Adrenal gland (tissue), 9 donors: ENCODE measurements at regions not wholly inside any gene's neighbourhood (a gene's known extent, or its start where the extent isn't known, plus 50 kb on each side); places are given as distances from the start of the nearest gene placed in this dataset.

Experiments
- DNase-seq, 7 donors: peaks; one replicate each; pipeline ENCODE4 v3.0.0-alpha.2; 2019 to 2020
- H3K27ac ChIP-seq, 5 donors: fragments of 200-600 bp; sonication (generic) in 4 of 5; 1 replicate in 3 of 5; 2 replicates in 2 of 5; pipeline versions ENCODE4 v1.5.1 to v1.8.0; 2016 to 2020; ENCODE audit warnings: mild to moderate bottlenecking in 1 of 5
- H3K27me3 ChIP-seq: fragments of 200-600 bp; 2 replicates; pipeline ENCODE4 v1.8.0; 2021
- H3K36me3 ChIP-seq, 2 donors: fragments of 200-600 bp; replicated peaks in 1 of 2; 1 replicate in 1 of 2; 2 replicates in 1 of 2; pipeline versions ENCODE4 v1.5.1 to v1.8.0; 2018 to 2022
- H3K4me1 ChIP-seq, 2 donors: fragments of 200-600 bp; replicated peaks in 1 of 2; 1 replicate in 1 of 2; 2 replicates in 1 of 2; pipeline versions ENCODE4 v1.5.1 to v1.8.0; 2018 to 2021
- H3K4me3 ChIP-seq, 4 donors: fragments of 200-600 bp; sonication (generic) in 3 of 4; one replicate each; pipeline ENCODE4 v1.5.1; 2016 to 2018
- H3K9me3 ChIP-seq, 3 donors: fragments of 200-600 bp; sonication (generic) in 1 of 3; replicated peaks in 1 of 3; 1 replicate in 2 of 3; 2 replicates in 1 of 3; pipeline versions ENCODE4 v1.5.1 to v1.8.0; 2016 to 2021
- CTCF ChIP-seq, 6 experiments: fragments of 450-650 bp in 4 of 6; fragments of 200-600 bp in 2 of 6; sonication (generic) in 1 of 6; IDR thresholded peaks; 1 replicate in 5 of 6; 2 replicates in 1 of 6; pipeline versions ENCODE4 v1.5.1 to v1.8.0; 2016 to 2021; ENCODE audit warnings: antibody characterized with exemption in 6 of 6, mild to moderate bottlenecking in 2 of 6, moderate library complexity in 1 of 6
- POLR2A ChIP-seq, 2 donors: fragments of 450-650 bp; IDR thresholded peaks; one replicate each; pipeline ENCODE4 v1.6.1; 2017; ENCODE audit warnings: antibody characterized with exemption in 2 of 2, mild to moderate bottlenecking in 2 of 2, moderate library complexity in 1 of 2
- WGBS, 4 donors: extraction: QIAGEN DNeasy Blood & Tissue Kit in 2 of 4; methylation state at CpG; one replicate each; pipeline versions ENCODE4 v1.1.5 to v1.1.7; 2013 to 2017; 5-methylcytosine and 5-hydroxymethylcytosine counted together
- intact Hi-C, 2 donors: fragments of 100-400 bp; cut with DNase I; formaldehyde crosslinking; loops; one replicate each; pipeline versions ENCODE4 v1.14.1 to v1.15.0; 2022 to 2023
- donor health status: healthy with polysubstance abuse.
- donor health status: Bipolar disorder and iron deficiency.
- donor health status: DM: yes; HTN: yes; CAD: no.
- donor health status: DM: no; HTN: no; CAD: no.
- donor health status: DM: no; HTN: no; CAD: no.

- no peaks in the 10 kb centered on the region for H3K36me3 ChIP-seq
- H3K27ac ChIP-seq = no peak overlapping the region
- no peaks in the 10 kb centered on the region for H3K9me3 ChIP-seq
- 78 to 91% (median 87%) methylated on average over 4 of the region's 4 CpGs for WGBS, 4 donors
- DNase-seq = no peak
- no peaks in the 10 kb centered on the region for H3K4me1 ChIP-seq
- no peak overlapping the region for H3K4me3 ChIP-seq
- TF ChIP-seq POLR2A (IDR thresholded peaks at IDR 0.05) = no peak
- no peak for TF ChIP-seq CTCF (IDR thresholded peaks at IDR 0.05)
- intact Hi-C loops = no loop called here
- H3K27me3 ChIP-seq = no peaks in the 10 kb centered on the region
Observed at GRCh38 chr3:106288781-106289180, 420.0 kb upstream of the CBLB start.

DNA sequence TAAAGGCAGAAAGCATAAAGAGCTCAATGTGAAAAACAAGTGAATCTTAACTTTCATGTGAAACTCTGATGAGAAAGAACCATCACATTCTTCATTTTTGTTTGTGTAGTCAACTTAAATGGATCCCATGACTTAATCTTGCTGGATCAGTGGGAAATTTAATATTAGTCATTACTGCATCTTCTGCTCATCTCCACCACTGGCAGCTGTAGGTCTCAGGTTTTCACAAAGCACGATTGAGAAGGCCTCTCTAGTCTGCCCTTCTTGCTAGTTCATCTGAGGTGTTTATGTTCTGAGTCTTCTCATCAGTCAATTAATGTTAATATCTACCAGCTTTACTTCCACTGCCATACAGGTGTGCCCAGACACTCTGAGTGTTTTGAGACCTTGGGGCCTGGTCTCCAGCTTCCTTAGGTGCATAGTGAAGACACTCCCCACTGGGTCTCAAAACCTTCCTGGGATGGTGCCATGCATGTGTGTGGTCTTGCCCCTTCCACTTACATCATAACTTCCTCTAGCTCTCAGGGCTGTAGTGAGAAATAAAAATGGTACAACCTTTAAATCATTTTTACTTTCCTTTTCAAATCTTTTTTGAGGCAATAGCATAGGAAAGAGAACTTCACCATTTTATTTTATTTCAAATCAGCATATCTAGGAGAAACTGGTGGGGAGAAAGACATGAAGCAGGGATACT, 421.6 kb upstream of the CBLB start:
- 78 to 95% (median 81%) methylated on average over 1 of the region's 1 CpG for WGBS, 4 donors
- intact Hi-C loops = no loop called here
- H3K36me3 ChIP-seq = no peaks in the 10 kb centered on the region

GRCh38 chr3:106293161-106293560, 424.3 kb upstream of the CBLB start:
- no peaks in the 10 kb centered on the region for H3K9me3 ChIP-seq
- no peaks in the 10 kb centered on the region for H3K36me3 ChIP-seq
- no peak for TF ChIP-seq POLR2A (IDR thresholded peaks at IDR 0.05)
- TF ChIP-seq CTCF (IDR thresholded peaks at IDR 0.05) = no peak
- H3K27me3 ChIP-seq = no peaks in the 10 kb centered on the region
- intact Hi-C loops = no loop called here
- no peak for DNase-seq
- no peak overlapping the region for H3K4me3 ChIP-seq
- H3K4me1 ChIP-seq = no peaks in the 10 kb centered on the region
- 76 to 85% (median 84%) methylated on average over 3 of the region's 3 CpGs for WGBS, 4 donors
- H3K27ac ChIP-seq = no peak overlapping the region

More for the DNA sequence above, 421.6 kb upstream of the CBLB start:
- H3K4me3 ChIP-seq = no peak overlapping the region
- H3K4me1 ChIP-seq = no peaks in the 10 kb centered on the region
- no peaks in the 10 kb centered on the region for H3K9me3 ChIP-seq
- H3K27ac ChIP-seq = no peak overlapping the region
- TF ChIP-seq POLR2A (IDR thresholded peaks at IDR 0.05) (no peak), CTCF (IDR thresholded peaks at IDR 0.05) (no peak)
- DNase-seq = no peak
- no peaks in the 10 kb centered on the region for H3K27me3 ChIP-seq

DNA sequence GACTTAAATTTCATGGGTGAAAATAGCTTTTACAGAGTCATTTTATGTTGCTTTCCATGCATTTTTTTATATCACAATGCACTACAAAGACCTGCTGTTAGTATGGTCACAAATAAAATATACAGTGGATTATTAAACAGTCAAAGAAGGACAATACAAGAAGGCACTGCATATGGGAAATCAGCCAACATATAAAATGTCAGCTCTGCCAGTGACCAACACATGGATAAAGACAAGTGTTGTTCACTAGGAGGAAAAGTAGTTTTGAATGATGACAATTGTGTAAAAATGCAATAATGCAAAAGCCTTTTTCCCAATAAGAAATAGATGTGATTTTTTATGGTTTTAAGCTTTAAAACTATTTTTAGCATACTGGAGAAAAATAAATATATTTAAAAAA, 425.3 kb upstream of the CBLB start:
- Histone ChIP-seq H3K9me3 (no peaks in the 10 kb centered on the region), H3K27me3 (no peaks in the 10 kb centered on the region), H3K4me1 (no peaks in the 10 kb centered on the region), H3K27ac (no peak overlapping the region), H3K4me3 (no peak overlapping the region), H3K36me3 (no peaks in the 10 kb centered on the region)
- TF ChIP-seq POLR2A (IDR thresholded peaks at IDR 0.05) (no peak), CTCF (IDR thresholded peaks at IDR 0.05) (no peak)
- DNase-seq = no peak
- intact Hi-C loops = no loop called here
